GM18907 (cell line): ENCODE measurements at regions not wholly inside any gene's neighbourhood (a gene's known extent, or its start where the extent isn't known, plus 50 kb on each side); places are given as distances from the start of the nearest gene placed in this dataset.

Experiments
- ATAC-seq: cut with Tn5 transposase; IDR thresholded peaks from one replicate; pipeline ENCODE4 v1.9.1; 2021; ENCODE audit warnings: mild to moderate bottlenecking, moderate library complexity; ENCODE audit not compliant: unreplicated experiment

- ATAC-seq = no peak
These were observed 68.3 kb upstream of the CADM1 start for GRCh38 chr11:115572551-115572950.

- ATAC-seq = no peak
These were observed 62.1 kb upstream of the CADM1 start for GRCh38 chr11:115566180-115566764.

- no peak for ATAC-seq
These were observed 60.6 kb upstream of the CADM1 start for GRCh38 chr11:115564851-115565250.

- ATAC-seq = no peak
These were observed 56.9 kb upstream of the CADM1 start for GRCh38 chr11:115561116-115561515.

- ATAC-seq = no peak
These were observed 54.4 kb upstream of the CADM1 start for GRCh38 chr11:115558635-115559034.

- ATAC-seq = no peak
These were observed 53.5 kb upstream of the CADM1 start for GRCh38 chr11:115557681-115558080.

- no peak for ATAC-seq
These were observed 52.8 kb upstream of the CADM1 start for GRCh38 chr11:115556984-115557383.

- no peak for ATAC-seq
These were observed 51.3 kb upstream of the CADM1 start for GRCh38 chr11:115555336-115556090.
